ENCODE measurements at regions not wholly inside any gene's neighbourhood (a gene's known extent, or its start where the extent isn't known, plus 50 kb on each side); places are given as distances from the start of the nearest gene placed in this dataset.

GRCh38 chr9:25954209-25954608 lies 276.0 kb upstream of the TUSC1 start:
- DNase-seq (ENCODE audit: low spot score in 2 of 2): no peak
- Histone ChIP-seq H3K9me3 (peaks cover 0 to 7% (median 0%) of the 10 kb centered on the region in 4 donors), H3K27ac (no peak overlapping the region), H3K36me3 (no peaks in the 10 kb centered on the region), H3K4me3 (no peak overlapping the region), H3K4me1 (no peaks in the 10 kb centered on the region), H3K27me3 (no peaks in the 10 kb centered on the region)
- no peak for TF ChIP-seq POLR2A (IDR thresholded peaks at IDR 0.05)
- TF ChIP-seq EP300 (IDR thresholded peaks at IDR 0.05): no peak
- no peak for TF ChIP-seq CTCF (IDR thresholded peaks at IDR 0.05)

DNA sequence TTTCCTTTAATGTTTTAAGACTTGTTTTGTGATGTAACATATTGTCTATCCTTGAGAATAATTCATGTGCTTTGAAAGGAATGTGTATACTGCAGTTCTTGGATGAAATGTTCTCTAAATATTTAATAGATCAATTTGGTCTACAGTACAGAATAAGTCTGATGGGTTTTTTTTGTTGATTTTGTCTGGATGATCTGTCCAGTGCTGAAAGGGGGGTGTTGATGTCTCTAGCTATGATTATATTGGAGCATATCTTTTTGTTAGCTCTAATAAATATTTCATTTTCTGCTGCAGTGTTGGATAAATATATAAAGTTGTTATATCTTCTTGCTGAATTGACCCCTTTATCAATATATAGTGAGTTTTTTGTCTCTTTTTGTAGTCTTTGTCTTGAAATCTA lies 269.9 kb upstream of the TUSC1 start:
- Histone ChIP-seq H3K4me3 (no peak overlapping the region), H3K27me3 (no peaks in the 10 kb centered on the region), H3K4me1 (no peaks in the 10 kb centered on the region), H3K9me3 (peaks cover 0 to 7% (median 0%) of the 10 kb centered on the region in 4 donors), H3K36me3 (no peaks in the 10 kb centered on the region), H3K27ac (no peak overlapping the region)
- no peak for TF ChIP-seq POLR2A (IDR thresholded peaks at IDR 0.05)
- TF ChIP-seq EP300 (IDR thresholded peaks at IDR 0.05): no peak
- DNase-seq (ENCODE audit: low spot score in 2 of 2): no peak

DNA sequence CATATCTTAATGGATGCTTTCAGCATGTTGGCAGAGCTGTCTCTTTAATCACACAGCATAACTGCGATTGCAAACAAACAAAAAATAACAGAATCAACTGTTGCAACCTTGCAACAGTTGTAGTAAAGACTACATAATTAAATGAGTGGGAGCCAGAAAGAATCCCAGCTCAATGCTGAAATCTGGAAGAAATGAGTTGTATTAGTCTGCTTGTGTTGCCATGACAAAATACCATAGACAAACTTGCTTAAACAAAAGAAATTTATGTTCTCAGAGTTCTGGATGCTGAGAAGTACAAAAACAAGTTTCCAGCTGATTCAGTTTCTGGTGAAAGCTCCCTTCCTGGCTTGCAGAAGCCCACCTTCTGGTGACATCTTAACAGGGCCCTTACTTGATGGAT lies 260.9 kb upstream of the TUSC1 start:
- Histone ChIP-seq H3K36me3 (no peaks in the 10 kb centered on the region), H3K4me1 (no peaks in the 10 kb centered on the region), H3K27ac (no peak overlapping the region), H3K27me3 (no peaks in the 10 kb centered on the region), H3K4me3 (no peak overlapping the region), H3K9me3 (no peaks in the 10 kb centered on the region)
- TF ChIP-seq POLR2A (IDR thresholded peaks at IDR 0.05): no peak
- TF ChIP-seq EP300 (IDR thresholded peaks at IDR 0.05): no peak
- no peak for TF ChIP-seq CTCF (IDR thresholded peaks at IDR 0.05)
- WGBS, 2 donors: 59 to 71% methylated on average over 1 of the region's 1 CpG
- no peak for DNase-seq (ENCODE audit: low spot score in 2 of 2)

GRCh38 chr9:25936031-25936430 lies 257.8 kb upstream of the TUSC1 start:
- Histone ChIP-seq H3K36me3 (no peaks in the 10 kb centered on the region), H3K4me1 (no peaks in the 10 kb centered on the region), H3K27me3 (no peaks in the 10 kb centered on the region), H3K27ac (no peak overlapping the region), H3K9me3 (no peaks in the 10 kb centered on the region), H3K4me3 (no peak overlapping the region)
- no peak for DNase-seq (ENCODE audit: low spot score in 2 of 2)
- TF ChIP-seq EP300 (IDR thresholded peaks at IDR 0.05) (no peak), POLR2A (IDR thresholded peaks at IDR 0.05) (no peak), CTCF (IDR thresholded peaks at IDR 0.05) (no peak)
- 42 to 50% methylated on average over 1 of the region's 1 CpG for WGBS, 2 donors

- 52 to 59% methylated on average over 2 of the region's 2 CpGs for WGBS, 2 donors
- TF ChIP-seq EP300 (IDR thresholded peaks at IDR 0.05) (no peak), POLR2A (IDR thresholded peaks at IDR 0.05) (no peak), CTCF (IDR thresholded peaks at IDR 0.05) (no peak)
- DNase-seq (ENCODE audit: low spot score in 2 of 2): no peak
Observed at GRCh38 chr9:25935188-25935587, 256.9 kb upstream of the TUSC1 start.

GRCh38 chr9:25918761-25919160 lies 240.5 kb upstream of the TUSC1 start:
- H3K9me3 ChIP-seq: no peaks in the 10 kb centered on the region
- H3K36me3 ChIP-seq: no peaks in the 10 kb centered on the region
- H3K27ac ChIP-seq: no peak overlapping the region
- no peak for TF ChIP-seq EP300 (IDR thresholded peaks at IDR 0.05)
- no peaks in the 10 kb centered on the region for H3K4me1 ChIP-seq
- no peaks in the 10 kb centered on the region for H3K27me3 ChIP-seq
- no peak for DNase-seq (ENCODE audit: low spot score in 2 of 2)
- WGBS, 2 donors: 72 to 77% methylated on average over 2 of the region's 2 CpGs
- no peak overlapping the region for H3K4me3 ChIP-seq

More at GRCh38 chr9:25935188-25935587, 256.9 kb upstream of the TUSC1 start:
- H3K4me1 ChIP-seq: no peaks in the 10 kb centered on the region
- H3K36me3 ChIP-seq: no peaks in the 10 kb centered on the region
- H3K9me3 ChIP-seq: no peaks in the 10 kb centered on the region
- no peak overlapping the region for H3K27ac ChIP-seq
- H3K4me3 ChIP-seq: no peak overlapping the region
- H3K27me3 ChIP-seq: no peaks in the 10 kb centered on the region
